Nephron (organoid): ENCODE measurements at regions not wholly inside any gene's neighbourhood (a gene's known extent, or its start where the extent isn't known, plus 50 kb on each side); places are given as distances from the start of the nearest gene placed in this dataset.

ENCODE experiments used
- H3K27ac Mint-ChIP-seq, 3 experiments: 2 replicates each; pipeline ENCODE4 v1.8.0; 2020; ENCODE audit warnings: mixed read lengths in 3 of 3, mild to moderate bottlenecking in 2 of 3, moderate library complexity in 1 of 3
- H3K27me3 Mint-ChIP-seq: 2 replicates; pipeline ENCODE4 v1.8.0; 2021; ENCODE audit warnings: low read depth, mild to moderate bottlenecking, moderate library complexity, mixed read lengths
- H3K36me3 Mint-ChIP-seq: 2 replicates; pipeline ENCODE4 v1.8.0; 2020; ENCODE audit warnings: low read depth, mixed read lengths
- H3K4me1 Mint-ChIP-seq: 2 replicates; pipeline ENCODE4 v1.8.0; 2020; ENCODE audit warnings: mixed read lengths
- H3K4me3 Mint-ChIP-seq, 3 experiments: 2 replicates each; pipeline ENCODE4 v1.8.0; 2020; ENCODE audit warnings: mild to moderate bottlenecking in 3 of 3, mixed read lengths in 3 of 3, moderate library complexity in 2 of 3
- H3K9me3 Mint-ChIP-seq: 2 replicates; pipeline ENCODE4 v1.8.0; 2020; ENCODE audit warnings: mixed read lengths
- TF ChIP-seq, protein P1 (sequence below), 3 experiments: fragments of 200-600 bp; sonication (generic); IDR thresholded peaks; one replicate each; pipeline ENCODE4 v1.5.0; 2021; ENCODE audit warnings: antibody characterized with exemption in 3 of 3; ENCODE audit not compliant: unreplicated experiment in 3 of 3

DNA sequence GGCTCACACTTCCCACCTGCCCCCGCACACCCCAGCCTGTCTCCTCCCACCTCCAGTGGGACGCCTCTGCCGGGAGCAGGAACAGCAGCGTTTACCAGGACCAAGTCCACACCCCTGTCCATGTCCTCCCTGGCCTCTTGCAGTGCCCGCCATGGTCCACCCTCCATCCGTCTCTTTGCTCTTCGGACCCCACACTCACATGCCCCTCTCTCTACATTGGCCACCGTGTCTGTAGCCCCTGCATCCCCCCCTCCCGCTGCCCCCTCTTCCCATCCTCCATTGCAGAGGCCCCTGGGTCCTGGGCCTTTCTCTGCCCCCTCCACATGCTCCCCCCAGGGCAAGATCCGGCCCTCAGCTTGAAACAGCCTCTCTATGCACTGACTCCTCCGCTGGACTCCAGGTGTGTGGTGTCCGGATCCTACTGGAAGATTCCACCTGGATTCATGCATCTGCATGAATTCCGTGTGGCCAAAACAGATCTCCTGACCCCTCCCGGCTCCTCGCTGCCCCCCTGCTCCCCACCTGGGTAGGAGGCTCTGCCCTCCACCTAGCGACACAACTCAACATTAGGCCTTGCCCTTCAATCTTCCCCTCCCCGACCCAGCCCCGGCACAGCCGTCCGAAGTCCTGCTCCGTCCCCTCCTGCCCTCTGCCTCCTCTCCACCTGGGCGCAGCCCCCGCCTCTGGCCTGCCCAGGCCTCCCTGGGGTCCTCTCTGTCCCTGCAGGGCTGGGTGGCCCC is 168.5 kb downstream of the OLFM1 start:
- TF ChIP-seq, protein P1, sequence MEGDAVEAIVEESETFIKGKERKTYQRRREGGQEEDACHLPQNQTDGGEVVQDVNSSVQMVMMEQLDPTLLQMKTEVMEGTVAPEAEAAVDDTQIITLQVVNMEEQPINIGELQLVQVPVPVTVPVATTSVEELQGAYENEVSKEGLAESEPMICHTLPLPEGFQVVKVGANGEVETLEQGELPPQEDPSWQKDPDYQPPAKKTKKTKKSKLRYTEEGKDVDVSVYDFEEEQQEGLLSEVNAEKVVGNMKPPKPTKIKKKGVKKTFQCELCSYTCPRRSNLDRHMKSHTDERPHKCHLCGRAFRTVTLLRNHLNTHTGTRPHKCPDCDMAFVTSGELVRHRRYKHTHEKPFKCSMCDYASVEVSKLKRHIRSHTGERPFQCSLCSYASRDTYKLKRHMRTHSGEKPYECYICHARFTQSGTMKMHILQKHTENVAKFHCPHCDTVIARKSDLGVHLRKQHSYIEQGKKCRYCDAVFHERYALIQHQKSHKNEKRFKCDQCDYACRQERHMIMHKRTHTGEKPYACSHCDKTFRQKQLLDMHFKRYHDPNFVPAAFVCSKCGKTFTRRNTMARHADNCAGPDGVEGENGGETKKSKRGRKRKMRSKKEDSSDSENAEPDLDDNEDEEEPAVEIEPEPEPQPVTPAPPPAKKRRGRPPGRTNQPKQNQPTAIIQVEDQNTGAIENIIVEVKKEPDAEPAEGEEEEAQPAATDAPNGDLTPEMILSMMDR (IDR thresholded peaks at IDR 0.05; ENCODE audit: unreplicated experiment in 3 of 3): no peak
- no peak overlapping the region for H3K27ac Mint-ChIP-seq
- H3K4me3 Mint-ChIP-seq: no peak overlapping the region
- peaks cover 5% of the 10 kb centered on the region for H3K4me1 Mint-ChIP-seq
- H3K36me3 Mint-ChIP-seq: no peaks in the 10 kb centered on the region
- peaks cover 18% of the 10 kb centered on the region for H3K27me3 Mint-ChIP-seq
- H3K9me3 Mint-ChIP-seq: no peaks in the 10 kb centered on the region

DNA sequence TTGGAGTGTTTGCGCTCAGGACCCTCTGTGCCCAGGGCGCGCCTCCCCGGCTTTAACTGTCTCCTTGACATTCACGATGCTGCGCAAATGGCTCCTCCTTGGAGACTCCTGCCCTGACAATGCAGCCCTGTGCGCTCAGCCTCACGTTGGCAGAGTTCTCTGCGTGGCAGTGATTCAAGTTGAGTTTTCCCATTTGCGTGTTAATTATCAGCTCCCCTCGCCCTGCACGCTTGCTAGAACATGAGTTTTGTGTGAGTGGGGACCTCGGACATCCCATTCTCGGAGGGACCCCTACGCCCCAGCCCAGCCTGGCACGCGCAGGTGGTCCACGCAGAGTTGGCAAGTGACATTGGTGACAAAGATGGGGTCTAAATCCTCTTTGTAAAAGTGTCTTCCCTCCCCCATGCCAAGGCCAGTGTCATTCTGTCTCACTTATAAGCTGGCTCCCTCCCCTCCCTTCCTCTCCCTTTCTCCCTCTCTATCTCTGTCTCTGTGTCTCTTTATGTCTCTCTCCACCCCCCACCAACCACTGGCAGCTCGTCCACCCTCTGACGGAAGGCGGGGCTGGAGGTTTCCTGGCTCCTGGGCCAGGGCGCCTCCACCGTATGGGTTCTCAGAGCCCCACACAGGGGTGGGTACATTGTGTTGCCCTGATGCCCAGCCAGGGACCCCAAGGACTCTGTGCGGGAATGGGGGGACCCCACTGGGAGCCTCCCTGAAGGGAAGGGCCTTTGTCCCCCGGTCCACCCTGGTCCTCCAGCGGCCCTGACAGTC is 169.3 kb downstream of the OLFM1 start:
- H3K4me1 Mint-ChIP-seq: peaks cover 5% of the 10 kb centered on the region
- no peaks in the 10 kb centered on the region for H3K36me3 Mint-ChIP-seq
- H3K9me3 Mint-ChIP-seq: no peaks in the 10 kb centered on the region
- peaks cover 15% of the 10 kb centered on the region for H3K27me3 Mint-ChIP-seq
- H3K4me3 Mint-ChIP-seq: no peak overlapping the region
- TF ChIP-seq, protein P1 (IDR thresholded peaks at IDR 0.05; ENCODE audit: unreplicated experiment in 3 of 3): no peak
- H3K27ac Mint-ChIP-seq: no peak overlapping the region

DNA sequence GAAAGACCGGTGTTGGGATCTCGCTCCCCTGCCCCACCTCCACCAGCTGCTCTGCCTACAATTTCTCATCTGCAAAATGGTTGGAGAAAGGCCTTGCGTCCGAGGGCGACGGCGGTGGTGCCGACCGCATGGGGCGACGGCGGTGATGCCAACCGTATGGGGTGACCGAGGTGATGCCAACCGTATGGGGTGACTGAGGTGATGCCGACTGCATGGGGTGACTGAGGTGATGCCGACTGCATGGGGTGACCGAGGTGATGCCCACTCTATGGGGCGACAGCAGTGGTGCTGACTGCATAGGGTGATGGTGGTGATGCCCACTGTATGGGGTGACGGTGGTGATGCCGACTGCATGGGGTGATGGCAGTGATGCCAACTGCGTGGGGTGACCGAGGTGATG is 171.0 kb downstream of the OLFM1 start:
- Mint-ChIP-seq H3K27me3 (peaks cover 13% of the 10 kb centered on the region), H3K9me3 (no peaks in the 10 kb centered on the region), H3K27ac (no peak overlapping the region), H3K4me3 (no peak overlapping the region), H3K36me3 (no peaks in the 10 kb centered on the region), H3K4me1 (no peaks in the 10 kb centered on the region)
- TF ChIP-seq, protein P1 (IDR thresholded peaks at IDR 0.05; ENCODE audit: unreplicated experiment in 3 of 3): no peak

DNA sequence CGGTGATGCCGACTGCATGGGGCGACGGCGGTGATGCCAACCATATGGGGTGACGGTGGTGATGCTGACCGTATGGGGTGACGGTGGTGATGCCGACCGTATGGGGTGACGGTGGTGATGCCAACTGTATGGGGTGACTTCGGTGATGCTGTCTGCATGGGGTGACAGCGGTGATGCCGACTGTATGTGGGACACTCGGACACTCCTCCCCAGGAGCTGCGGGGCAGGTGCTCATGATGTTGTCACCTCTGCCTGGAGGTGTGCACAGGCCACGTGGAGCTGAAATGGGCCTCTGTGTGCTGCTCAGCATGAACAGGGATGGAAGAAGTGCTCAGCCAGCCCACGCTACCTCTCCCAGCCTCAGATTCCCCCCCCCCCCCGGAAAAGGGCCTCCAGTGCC is 171.8 kb downstream of the OLFM1 start:
- no peak overlapping the region for H3K27ac Mint-ChIP-seq
- H3K4me1 Mint-ChIP-seq: no peaks in the 10 kb centered on the region
- H3K4me3 Mint-ChIP-seq: no peak overlapping the region
- no peaks in the 10 kb centered on the region for H3K9me3 Mint-ChIP-seq
- TF ChIP-seq, protein P1 (IDR thresholded peaks at IDR 0.05; ENCODE audit: unreplicated experiment in 3 of 3): no peak
- H3K36me3 Mint-ChIP-seq: no peaks in the 10 kb centered on the region
- H3K27me3 Mint-ChIP-seq: peaks cover 16% of the 10 kb centered on the region

DNA sequence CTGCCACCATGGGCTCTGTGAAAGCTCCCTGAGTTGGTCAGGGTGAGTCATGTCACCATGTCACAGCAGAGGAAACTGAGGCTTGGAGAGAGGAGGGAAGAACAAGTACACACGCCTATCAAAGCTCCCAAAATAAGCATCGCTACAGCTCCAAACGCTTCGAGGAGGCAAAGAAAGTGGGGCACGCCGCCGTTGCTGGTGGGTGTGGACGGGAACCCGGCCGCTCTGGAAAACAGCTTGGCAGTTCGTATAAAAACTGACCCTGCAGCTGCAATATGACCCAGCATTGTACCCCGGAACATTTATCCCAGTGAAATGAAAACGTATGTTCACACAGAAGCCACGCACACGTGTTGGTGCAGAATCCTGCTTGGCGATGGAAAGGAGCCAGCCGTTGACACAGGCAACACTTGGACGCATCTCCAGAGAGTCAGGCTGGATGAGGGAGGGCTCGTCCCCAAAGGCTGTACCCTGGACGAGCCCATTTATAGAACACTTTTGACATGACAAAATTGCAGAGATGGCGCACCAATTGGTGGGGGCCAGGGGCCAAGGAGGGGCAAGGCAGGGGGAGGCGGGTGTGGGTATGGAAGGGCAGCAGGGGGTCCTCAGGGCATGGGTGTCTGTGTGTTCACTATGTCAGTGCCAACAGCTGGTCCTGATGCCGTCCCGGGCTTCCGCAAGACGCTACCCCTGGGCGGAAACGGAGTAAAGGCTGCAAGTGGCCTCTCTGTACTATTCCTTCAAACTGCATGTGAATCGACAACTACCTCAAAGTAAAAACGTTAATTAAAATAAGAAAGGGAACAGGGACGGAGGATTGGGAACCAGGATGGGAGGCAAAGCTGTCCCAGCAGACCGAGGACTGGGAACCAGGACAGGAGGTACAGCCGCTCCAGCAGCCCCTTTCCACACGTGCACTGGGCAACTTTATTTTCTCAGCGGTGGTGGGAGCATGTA is 173.0 kb downstream of the OLFM1 start:
- H3K27me3 Mint-ChIP-seq: peaks cover 20% of the 10 kb centered on the region
- H3K27ac Mint-ChIP-seq: no peak overlapping the region
- TF ChIP-seq, protein P1 (IDR thresholded peaks at IDR 0.05; ENCODE audit: unreplicated experiment in 3 of 3): no peak
- H3K36me3 Mint-ChIP-seq: no peaks in the 10 kb centered on the region
- no peak overlapping the region for H3K4me3 Mint-ChIP-seq
- H3K9me3 Mint-ChIP-seq: no peaks in the 10 kb centered on the region
- no peaks in the 10 kb centered on the region for H3K4me1 Mint-ChIP-seq
